CD4-positive, alpha-beta T cell treated with Interferon gamma for 1 hour (primary cell): ENCODE measurements at regions not wholly inside any gene's neighbourhood (a gene's known extent, or its start where the extent isn't known, plus 50 kb on each side); places are given as distances from the start of the nearest gene placed in this dataset.

Experiments used
- DNase-seq: peaks from one replicate; pipeline ENCODE4 v3.0.0-alpha.2; 2020

GRCh38 chr3:5270666-5271371 lies 83.3 kb downstream of the EDEM1 start:
- no peak for DNase-seq

- DNase-seq = no peak
Observed at GRCh38 chr3:5271372-5271683, 83.8 kb downstream of the EDEM1 start.

GRCh38 chr3:5272387-5272786 lies 84.9 kb downstream of the EDEM1 start:
- no peak for DNase-seq

- DNase-seq = no peak
Observed at GRCh38 chr3:5274091-5274490, 86.6 kb downstream of the EDEM1 start.

- no peak for DNase-seq
Observed at GRCh38 chr3:5275529-5275928, 88.0 kb downstream of the EDEM1 start.

- DNase-seq = no peak
Observed at GRCh38 chr3:5276934-5277333, 89.4 kb downstream of the EDEM1 start.

GRCh38 chr3:5277612-5278236 lies 90.2 kb downstream of the EDEM1 start:
- DNase-seq = no peak

GRCh38 chr3:5278666-5279065 lies 91.2 kb downstream of the EDEM1 start:
- no peak for DNase-seq

- DNase-seq = no peak
Observed at GRCh38 chr3:5282703-5283102, 95.2 kb downstream of the EDEM1 start.

GRCh38 chr3:5285439-5285838 lies 97.9 kb downstream of the EDEM1 start:
- no peak for DNase-seq

GRCh38 chr3:5290915-5291314 lies 103.4 kb downstream of the EDEM1 start:
- DNase-seq = no peak

- DNase-seq = no peak
Observed at GRCh38 chr3:5292512-5292911, 105.0 kb downstream of the EDEM1 start.

- no peak for DNase-seq
Observed at GRCh38 chr3:5293207-5293606, 105.7 kb downstream of the EDEM1 start.

GRCh38 chr3:5294356-5294755 lies 106.8 kb downstream of the EDEM1 start:
- DNase-seq = no peak

- no peak for DNase-seq
Observed at GRCh38 chr3:5295191-5295690, 107.7 kb downstream of the EDEM1 start.

GRCh38 chr3:5296362-5296761 lies 108.9 kb downstream of the EDEM1 start:
- DNase-seq = no peak

- DNase-seq = no peak
Observed at GRCh38 chr3:5297895-5298294, 110.4 kb downstream of the EDEM1 start.

GRCh38 chr3:5298453-5298852 lies 110.9 kb downstream of the EDEM1 start:
- no peak for DNase-seq

- no peak for DNase-seq
Observed at GRCh38 chr3:5299161-5299560, 111.7 kb downstream of the EDEM1 start.

GRCh38 chr3:5300638-5301037 lies 113.1 kb downstream of the EDEM1 start:
- no peak for DNase-seq

GRCh38 chr3:5301651-5302297 lies 114.3 kb downstream of the EDEM1 start:
- no peak for DNase-seq

GRCh38 chr3:5302661-5303060 lies 115.2 kb downstream of the EDEM1 start:
- no peak for DNase-seq

- DNase-seq = no peak
Observed at GRCh38 chr3:5304188-5304587, 116.7 kb downstream of the EDEM1 start.
